Endodermal cell (in vitro differentiated cells): ENCODE measurements at regions not wholly inside any gene's neighbourhood (a gene's known extent, or its start where the extent isn't known, plus 50 kb on each side); places are given as distances from the start of the nearest gene placed in this dataset.

Experiments
- DNase-seq: peaks from one replicate; pipeline ENCODE4 v3.0.0-alpha.2; 2017
- H3K27ac ChIP-seq: 2 replicates; pipeline ENCODE4 v1.5.1; 2013; ENCODE audit warnings: mild to moderate bottlenecking, low read depth, low read length, moderate library complexity
- H3K27me3 ChIP-seq: 2 replicates; pipeline ENCODE4 v1.6.1; 2013; ENCODE audit warnings: mild to moderate bottlenecking, low read length, moderate library complexity; ENCODE audit not compliant: insufficient read depth, control insufficient read depth, poor library complexity, severe bottlenecking
- H3K36me3 ChIP-seq: 2 replicates; pipeline ENCODE4 v1.7.0; 2013; ENCODE audit warnings: mild to moderate bottlenecking, low read length, moderate library complexity; ENCODE audit not compliant: control insufficient read depth, insufficient read depth
- H3K4me1 ChIP-seq: one replicate; pipeline ENCODE4 v1.7.0; 2013; ENCODE audit warnings: low read length; ENCODE audit not compliant: control insufficient read depth, insufficient read depth
- H3K4me3 ChIP-seq: 2 replicates; pipeline ENCODE4 v1.5.1; 2013; ENCODE audit warnings: mild to moderate bottlenecking, low read length, moderate library complexity
- H3K9ac ChIP-seq: 2 replicates; pipeline ENCODE4 v1.6.1; 2013; ENCODE audit warnings: mild to moderate bottlenecking, low read length, moderate library complexity; ENCODE audit not compliant: poor library complexity, severe bottlenecking; ENCODE audit errors: extremely low read depth
- H3K9me3 ChIP-seq: 2 replicates; pipeline ENCODE4 v1.6.1; 2013; ENCODE audit warnings: mild to moderate bottlenecking, low read length, moderate library complexity; ENCODE audit not compliant: control insufficient read depth
- H3K27ac Mint-ChIP-seq: 2 replicates; pipeline ENCODE4 v1.8.0; 2020; ENCODE audit warnings: mixed read lengths
- H3K27me3 Mint-ChIP-seq: 2 replicates; pipeline ENCODE4 v1.8.0; 2021; ENCODE audit warnings: mild to moderate bottlenecking, mixed read lengths; ENCODE audit not compliant: insufficient read depth
- H3K36me3 Mint-ChIP-seq: 2 replicates; pipeline ENCODE4 v1.8.0; 2020; ENCODE audit warnings: low read depth, mixed read lengths
- H3K4me1 Mint-ChIP-seq: 2 replicates; pipeline ENCODE4 v1.8.0; 2020; ENCODE audit warnings: mixed read lengths
- H3K4me3 Mint-ChIP-seq: 2 replicates; pipeline ENCODE4 v1.8.0; 2020; ENCODE audit warnings: mild to moderate bottlenecking, moderate library complexity, mixed read lengths
- H3K9me3 Mint-ChIP-seq: 2 replicates; pipeline ENCODE4 v1.8.0; 2020; ENCODE audit warnings: mild to moderate bottlenecking, mixed read lengths
- CTCF ChIP-seq: fragments of 200-600 bp; sonication (generic); conservative IDR thresholded peaks from 2 replicates; pipeline ENCODE4 v1.5.0; 2021; ENCODE audit warnings: antibody characterized with exemption, mild to moderate bottlenecking
- WGBS, 2 experiments: methylation state at CpG; one replicate each; pipeline versions ENCODE4 v1.1.5 to v1.1.7; 2013; ENCODE audit warnings: missing lambda C conversion rate in 2 of 2, mixed read lengths in 1 of 2; ENCODE audit not compliant: insufficient coverage in 1 of 2, insufficient read length in 1 of 2; 5-methylcytosine and 5-hydroxymethylcytosine counted together

- Mint-ChIP-seq H3K9me3 (no peaks in the 10 kb centered on the region), H3K27ac (no peak overlapping the region), H3K36me3 (no peaks in the 10 kb centered on the region), H3K27me3 (peaks cover 2% of the 10 kb centered on the region), H3K4me3 (no peak overlapping the region), H3K4me1 (peaks cover 3% of the 10 kb centered on the region)
- no peaks in the 10 kb centered on the region for H3K27me3 ChIP-seq
- H3K4me1 ChIP-seq: no peaks in the 10 kb centered on the region
- H3K9ac ChIP-seq: no peak overlapping the region
- H3K4me3 ChIP-seq: no peak overlapping the region
- H3K27ac ChIP-seq: no peak overlapping the region
- DNase-seq: no peak
- H3K36me3 ChIP-seq: no peaks in the 10 kb centered on the region
- WGBS, 2 experiments: 92% methylated on average over 1 of the region's 1 CpG; no CpG with 5 or more reads in 1 of the 2 experiments
- H3K9me3 ChIP-seq: no peaks in the 10 kb centered on the region
- no peak for TF ChIP-seq CTCF
Measured at GRCh38 chr15:39266890-39267289, 314.0 kb upstream of the THBS1 start.

GRCh38 chr15:39267685-39268084, 313.2 kb upstream of the THBS1 start:
- H3K36me3 ChIP-seq: no peaks in the 10 kb centered on the region
- no peak overlapping the region for H3K27ac ChIP-seq
- no peak overlapping the region for H3K9ac ChIP-seq
- no peak for TF ChIP-seq CTCF
- H3K27me3 Mint-ChIP-seq: peaks cover 2% of the 10 kb centered on the region
- peaks cover 3% of the 10 kb centered on the region for H3K4me1 Mint-ChIP-seq
- DNase-seq: no peak
- H3K9me3 ChIP-seq: no peaks in the 10 kb centered on the region
- no peaks in the 10 kb centered on the region for H3K9me3 Mint-ChIP-seq
- no peak overlapping the region for H3K27ac Mint-ChIP-seq
- no peaks in the 10 kb centered on the region for H3K27me3 ChIP-seq
- no peaks in the 10 kb centered on the region for H3K36me3 Mint-ChIP-seq
- no peak overlapping the region for H3K4me3 Mint-ChIP-seq
- 81 to 93% methylated on average over 3 to 5 of the region's 7 CpGs for WGBS, 2 experiments
- no peaks in the 10 kb centered on the region for H3K4me1 ChIP-seq
- no peak overlapping the region for H3K4me3 ChIP-seq

GRCh38 chr15:39269352-39269751, 311.5 kb upstream of the THBS1 start:
- no peak overlapping the region for H3K27ac ChIP-seq
- Mint-ChIP-seq H3K27ac (no peak overlapping the region), H3K4me1 (peaks cover 12% of the 10 kb centered on the region), H3K4me3 (no peak overlapping the region), H3K27me3 (peaks cover 2% of the 10 kb centered on the region), H3K36me3 (no peaks in the 10 kb centered on the region), H3K9me3 (no peaks in the 10 kb centered on the region)
- H3K9ac ChIP-seq: no peak overlapping the region
- no peak for DNase-seq
- WGBS, 2 experiments: 67 to 70% methylated on average over 2 of the region's 2 CpGs
- no peaks in the 10 kb centered on the region for H3K36me3 ChIP-seq
- H3K4me3 ChIP-seq: no peak overlapping the region
- H3K9me3 ChIP-seq: no peaks in the 10 kb centered on the region
- no peaks in the 10 kb centered on the region for H3K4me1 ChIP-seq
- TF ChIP-seq CTCF: peak; percentile 13
- H3K27me3 ChIP-seq: no peaks in the 10 kb centered on the region
